Epidermal melanocyte (primary cell): ENCODE measurements at regions not wholly inside any gene's neighbourhood (a gene's known extent, or its start where the extent isn't known, plus 50 kb on each side); places are given as distances from the start of the nearest gene placed in this dataset.

Source experiments
- DNase-seq: peaks from one replicate; pipeline ENCODE4 v3.0.0; 2011; ENCODE audit warnings: low spot score; ENCODE audit not compliant: insufficient read length

- no peak for DNase-seq
Observed at GRCh38 chr4:28179126-28179525, 1318.5 kb downstream of the STIM2 start.

GRCh38 chr4:28209371-28209924 lies 1348.8 kb downstream of the STIM2 start:
- no peak for DNase-seq

- no peak for DNase-seq
Observed at GRCh38 chr4:28211676-28212470, 1351.2 kb downstream of the STIM2 start.

- no peak for DNase-seq
Observed at GRCh38 chr4:28221536-28221935, 1360.9 kb downstream of the STIM2 start.

- no peak for DNase-seq
Observed at GRCh38 chr4:28225050-28225449, 1364.4 kb downstream of the STIM2 start.

- DNase-seq, result no peak
Observed at GRCh38 chr4:28225689-28226353, 1365.2 kb downstream of the STIM2 start.

GRCh38 chr4:28226962-28227361 lies 1366.3 kb downstream of the STIM2 start:
- no peak for DNase-seq

GRCh38 chr4:28227764-28228163 lies 1367.1 kb downstream of the STIM2 start:
- DNase-seq, result no peak

- no peak for DNase-seq
Observed at GRCh38 chr4:28228561-28229491, 1368.2 kb downstream of the STIM2 start.

- no peak for DNase-seq
Observed at GRCh38 chr4:28232376-28232775, 1371.7 kb downstream of the STIM2 start.

- no peak for DNase-seq
Observed at GRCh38 chr4:28232951-28233350, 1372.3 kb downstream of the STIM2 start.

- no peak for DNase-seq
Observed at GRCh38 chr4:28233724-28234123, 1373.1 kb downstream of the STIM2 start.

GRCh38 chr4:28238876-28239275 lies 1378.2 kb downstream of the STIM2 start:
- no peak for DNase-seq

- DNase-seq, result no peak
Observed at GRCh38 chr4:28241021-28241420, 1380.4 kb downstream of the STIM2 start.

GRCh38 chr4:28247805-28248204 lies 1387.2 kb downstream of the STIM2 start:
- DNase-seq, result no peak

GRCh38 chr4:28248269-28248668 lies 1387.6 kb downstream of the STIM2 start:
- no peak for DNase-seq

GRCh38 chr4:28250646-28251045 lies 1390.0 kb downstream of the STIM2 start:
- no peak for DNase-seq

GRCh38 chr4:28251831-28252230 lies 1391.2 kb downstream of the STIM2 start:
- DNase-seq, result no peak

- no peak for DNase-seq
Observed at GRCh38 chr4:28254003-28254402, 1393.4 kb downstream of the STIM2 start.

- no peak for DNase-seq
Observed at GRCh38 chr4:28256295-28256694, 1395.7 kb downstream of the STIM2 start.

GRCh38 chr4:28259951-28260350 lies 1399.3 kb downstream of the STIM2 start:
- no peak for DNase-seq

- DNase-seq, result no peak
Observed at GRCh38 chr4:28267166-28267565, 1406.5 kb downstream of the STIM2 start.
